ENCODE measurements at regions not wholly inside any gene's neighbourhood (a gene's known extent, or its start where the extent isn't known, plus 50 kb on each side); places are given as distances from the start of the nearest gene placed in this dataset.

DNA sequence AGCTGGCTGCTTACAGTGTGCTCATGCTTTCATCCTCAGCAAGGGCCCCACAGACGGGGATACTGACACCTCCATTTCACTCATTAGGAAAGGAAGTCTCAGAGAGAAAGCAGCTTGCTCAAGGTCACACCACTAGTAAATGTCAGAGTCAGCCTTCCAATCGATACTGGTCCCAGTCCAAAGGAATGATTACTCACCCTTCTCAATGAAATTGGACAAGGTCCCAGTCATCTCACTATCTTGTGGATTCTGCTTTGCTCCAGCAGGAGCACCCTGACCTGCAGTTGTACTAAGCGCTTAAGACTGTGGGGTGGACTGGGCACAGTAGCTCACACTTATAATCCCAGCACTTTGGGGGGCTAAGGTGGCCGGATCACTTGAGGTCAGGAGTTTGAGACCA lies 132.2 kb upstream of the SLC34A2 start:
- TF ChIP-seq POLR2A (IDR thresholded peaks at IDR 0.05) (no peak), EP300 (IDR thresholded peaks at IDR 0.05) (no peak)
- TF ChIP-seq, protein P1, sequence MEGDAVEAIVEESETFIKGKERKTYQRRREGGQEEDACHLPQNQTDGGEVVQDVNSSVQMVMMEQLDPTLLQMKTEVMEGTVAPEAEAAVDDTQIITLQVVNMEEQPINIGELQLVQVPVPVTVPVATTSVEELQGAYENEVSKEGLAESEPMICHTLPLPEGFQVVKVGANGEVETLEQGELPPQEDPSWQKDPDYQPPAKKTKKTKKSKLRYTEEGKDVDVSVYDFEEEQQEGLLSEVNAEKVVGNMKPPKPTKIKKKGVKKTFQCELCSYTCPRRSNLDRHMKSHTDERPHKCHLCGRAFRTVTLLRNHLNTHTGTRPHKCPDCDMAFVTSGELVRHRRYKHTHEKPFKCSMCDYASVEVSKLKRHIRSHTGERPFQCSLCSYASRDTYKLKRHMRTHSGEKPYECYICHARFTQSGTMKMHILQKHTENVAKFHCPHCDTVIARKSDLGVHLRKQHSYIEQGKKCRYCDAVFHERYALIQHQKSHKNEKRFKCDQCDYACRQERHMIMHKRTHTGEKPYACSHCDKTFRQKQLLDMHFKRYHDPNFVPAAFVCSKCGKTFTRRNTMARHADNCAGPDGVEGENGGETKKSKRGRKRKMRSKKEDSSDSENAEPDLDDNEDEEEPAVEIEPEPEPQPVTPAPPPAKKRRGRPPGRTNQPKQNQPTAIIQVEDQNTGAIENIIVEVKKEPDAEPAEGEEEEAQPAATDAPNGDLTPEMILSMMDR (IDR thresholded peaks at IDR 0.05): no peak

Measured in ovary (tissue), 3 donors.